Fibroblast of mammary gland (primary cell): ENCODE measurements at regions not wholly inside any gene's neighbourhood (a gene's known extent, or its start where the extent isn't known, plus 50 kb on each side); places are given as distances from the start of the nearest gene placed in this dataset.

ENCODE experiments used
- DNase-seq: peaks from one replicate; pipeline ENCODE4 v3.0.0-alpha.2; 2010; ENCODE audit warnings: low read depth
- H3K4me3 ChIP-seq: 2 replicates; pipeline ENCODE4 v1.5.1; 2011; ENCODE audit warnings: low read depth, mild to moderate bottlenecking, low read length, moderate library complexity; ENCODE audit not compliant: control insufficient read depth
- TF ChIP-seq, protein P1 (sequence below): conservative IDR thresholded peaks from 2 replicates; pipeline ENCODE4 v1.5.1; 2011; ENCODE audit warnings: low read depth, low read length, inconsistent platforms; ENCODE audit not compliant: control insufficient read depth, insufficient read depth

DNA sequence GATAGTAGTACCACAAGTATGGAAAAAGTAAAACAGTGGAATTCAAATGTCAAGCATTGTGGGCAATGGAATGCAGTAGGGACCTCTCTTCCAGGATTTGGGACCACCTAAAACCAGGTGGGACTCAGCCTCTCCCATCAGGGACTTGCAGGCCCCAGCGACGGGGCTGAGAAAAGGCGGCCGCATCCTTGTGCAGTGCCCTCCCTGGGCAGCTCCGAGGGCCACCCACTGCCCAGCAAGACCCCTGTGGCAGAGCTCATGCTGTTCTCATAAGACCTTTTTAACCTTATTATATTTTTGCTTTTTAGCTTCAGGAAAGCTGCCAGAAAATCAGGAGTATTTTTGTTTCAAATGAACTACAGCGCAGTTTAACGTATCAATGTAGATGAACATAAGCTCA, 142.6 kb upstream of the RPS6KA2 start:
- no peak for DNase-seq
- no peak overlapping the region for H3K4me3 ChIP-seq
- TF ChIP-seq, protein P1, sequence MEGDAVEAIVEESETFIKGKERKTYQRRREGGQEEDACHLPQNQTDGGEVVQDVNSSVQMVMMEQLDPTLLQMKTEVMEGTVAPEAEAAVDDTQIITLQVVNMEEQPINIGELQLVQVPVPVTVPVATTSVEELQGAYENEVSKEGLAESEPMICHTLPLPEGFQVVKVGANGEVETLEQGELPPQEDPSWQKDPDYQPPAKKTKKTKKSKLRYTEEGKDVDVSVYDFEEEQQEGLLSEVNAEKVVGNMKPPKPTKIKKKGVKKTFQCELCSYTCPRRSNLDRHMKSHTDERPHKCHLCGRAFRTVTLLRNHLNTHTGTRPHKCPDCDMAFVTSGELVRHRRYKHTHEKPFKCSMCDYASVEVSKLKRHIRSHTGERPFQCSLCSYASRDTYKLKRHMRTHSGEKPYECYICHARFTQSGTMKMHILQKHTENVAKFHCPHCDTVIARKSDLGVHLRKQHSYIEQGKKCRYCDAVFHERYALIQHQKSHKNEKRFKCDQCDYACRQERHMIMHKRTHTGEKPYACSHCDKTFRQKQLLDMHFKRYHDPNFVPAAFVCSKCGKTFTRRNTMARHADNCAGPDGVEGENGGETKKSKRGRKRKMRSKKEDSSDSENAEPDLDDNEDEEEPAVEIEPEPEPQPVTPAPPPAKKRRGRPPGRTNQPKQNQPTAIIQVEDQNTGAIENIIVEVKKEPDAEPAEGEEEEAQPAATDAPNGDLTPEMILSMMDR = no peak

DNA sequence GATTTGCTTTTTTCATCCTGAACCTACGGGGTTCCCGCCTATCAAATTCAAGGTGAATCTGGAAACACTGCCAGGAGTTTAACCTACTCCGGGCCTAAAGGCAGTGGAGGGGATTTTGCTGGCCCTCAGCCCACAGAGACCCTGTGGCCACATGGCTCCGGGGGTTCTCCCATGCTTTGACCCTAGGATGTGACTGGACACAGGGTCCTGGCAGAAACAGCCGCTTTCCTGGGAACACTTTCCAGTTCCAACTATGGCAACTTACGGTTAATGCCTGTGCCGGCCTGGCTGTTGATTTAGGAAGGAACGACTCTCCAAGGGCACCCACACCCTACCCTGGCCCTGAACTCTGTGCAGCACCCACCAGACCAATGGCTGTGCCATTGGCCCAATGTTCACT, 141.7 kb upstream of the RPS6KA2 start:
- TF ChIP-seq, protein P1 = no peak
- H3K4me3 ChIP-seq = no peak overlapping the region
- DNase-seq = no peak

DNA sequence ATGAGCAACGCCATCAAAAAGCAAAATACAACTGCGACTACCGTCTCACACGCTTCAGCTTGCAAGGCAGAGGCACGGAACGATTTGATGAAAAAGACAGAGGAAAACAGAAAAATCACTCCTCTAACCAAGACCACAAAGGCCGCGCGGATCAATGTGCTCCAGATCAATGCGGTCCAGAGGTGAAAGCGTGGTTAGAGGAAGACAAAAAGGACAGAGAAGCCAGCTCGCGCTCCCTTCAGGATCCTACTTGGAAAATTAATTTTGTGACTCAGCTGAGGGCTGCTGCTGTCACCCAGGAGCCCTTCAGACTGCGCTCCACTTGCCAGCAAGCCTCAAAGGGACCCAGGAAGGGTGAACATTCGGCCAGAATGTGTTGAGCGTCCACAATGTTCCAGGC, 140.2 kb upstream of the RPS6KA2 start:
- no peak for DNase-seq
- TF ChIP-seq, protein P1 = no peak
- no peak overlapping the region for H3K4me3 ChIP-seq

DNA sequence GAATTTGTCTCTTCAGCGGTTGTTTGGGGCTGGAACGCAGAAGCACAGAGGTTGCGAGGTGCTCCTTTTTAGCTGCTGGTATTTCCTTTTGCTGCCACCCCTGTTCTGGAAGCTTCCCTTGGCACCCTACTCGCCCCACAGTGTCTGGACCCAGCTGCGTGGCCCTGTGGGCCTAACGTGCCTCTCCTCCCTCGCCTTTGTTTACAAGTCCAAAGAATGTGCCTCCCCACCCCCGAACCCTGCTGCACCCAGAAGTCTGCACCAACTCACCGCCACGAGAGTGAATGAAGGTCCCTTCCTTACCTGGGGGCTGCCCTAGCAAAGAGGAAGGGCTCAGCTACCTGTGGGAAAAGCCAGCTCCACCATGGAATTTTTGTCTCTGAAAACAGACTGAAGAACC, 139.7 kb upstream of the RPS6KA2 start:
- TF ChIP-seq, protein P1 = no peak
- H3K4me3 ChIP-seq = no peak overlapping the region
- DNase-seq = no peak

DNA sequence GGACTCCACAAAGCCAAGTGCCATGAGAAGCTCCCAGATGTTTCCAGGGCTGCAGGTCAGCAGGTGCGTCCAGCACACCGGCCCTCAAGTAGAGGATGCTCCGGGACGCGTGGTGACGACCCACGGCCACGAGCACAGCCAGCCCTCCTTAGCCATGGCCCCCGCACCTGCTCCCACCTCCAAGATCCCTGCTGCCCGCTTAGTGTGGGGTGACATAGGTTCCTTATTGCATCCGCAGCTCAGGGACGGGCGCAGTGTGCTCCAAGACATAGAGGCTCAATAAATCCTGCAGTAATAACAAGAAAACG, 138.1 kb upstream of the RPS6KA2 start:
- H3K4me3 ChIP-seq = no peak overlapping the region
- DNase-seq = no peak
- TF ChIP-seq, protein P1 = no peak

DNA sequence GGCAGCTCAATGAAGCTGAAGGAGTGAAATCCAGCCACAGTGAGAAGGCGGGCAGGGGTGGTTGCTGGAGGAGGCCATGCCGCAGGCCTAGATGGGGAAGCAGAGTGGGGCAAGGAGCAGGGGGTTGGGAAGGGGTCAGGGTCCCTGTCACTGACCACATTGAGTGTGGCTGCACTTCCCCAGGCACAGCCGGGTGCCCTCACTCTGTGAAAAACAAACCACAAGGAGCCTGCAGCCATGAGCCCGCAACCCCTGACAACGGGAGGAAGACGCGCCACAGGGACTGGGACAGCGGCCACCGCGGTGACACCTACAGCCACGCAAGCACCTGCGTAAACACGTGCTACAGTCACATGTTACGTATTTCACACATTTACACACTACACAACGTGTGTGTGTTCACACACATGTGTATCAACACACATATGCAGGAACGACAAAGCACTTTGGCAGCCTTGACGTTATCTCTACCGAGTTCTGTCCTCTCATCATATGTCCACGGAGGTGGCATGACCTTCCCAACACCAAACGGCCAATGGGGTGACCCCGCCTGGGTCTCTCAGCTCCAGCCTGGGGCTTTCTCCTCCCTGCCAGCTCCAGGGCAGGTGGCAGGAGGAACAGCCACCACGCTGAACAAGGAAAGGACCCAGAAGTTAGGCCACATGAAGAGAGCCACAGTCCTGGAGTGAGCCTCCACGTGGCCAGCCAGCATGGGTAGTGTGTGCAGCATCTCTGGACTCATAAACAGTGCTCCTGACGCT, 137.6 kb upstream of the RPS6KA2 start:
- TF ChIP-seq, protein P1 = no peak
- no peak overlapping the region for H3K4me3 ChIP-seq
- DNase-seq = no peak

DNA sequence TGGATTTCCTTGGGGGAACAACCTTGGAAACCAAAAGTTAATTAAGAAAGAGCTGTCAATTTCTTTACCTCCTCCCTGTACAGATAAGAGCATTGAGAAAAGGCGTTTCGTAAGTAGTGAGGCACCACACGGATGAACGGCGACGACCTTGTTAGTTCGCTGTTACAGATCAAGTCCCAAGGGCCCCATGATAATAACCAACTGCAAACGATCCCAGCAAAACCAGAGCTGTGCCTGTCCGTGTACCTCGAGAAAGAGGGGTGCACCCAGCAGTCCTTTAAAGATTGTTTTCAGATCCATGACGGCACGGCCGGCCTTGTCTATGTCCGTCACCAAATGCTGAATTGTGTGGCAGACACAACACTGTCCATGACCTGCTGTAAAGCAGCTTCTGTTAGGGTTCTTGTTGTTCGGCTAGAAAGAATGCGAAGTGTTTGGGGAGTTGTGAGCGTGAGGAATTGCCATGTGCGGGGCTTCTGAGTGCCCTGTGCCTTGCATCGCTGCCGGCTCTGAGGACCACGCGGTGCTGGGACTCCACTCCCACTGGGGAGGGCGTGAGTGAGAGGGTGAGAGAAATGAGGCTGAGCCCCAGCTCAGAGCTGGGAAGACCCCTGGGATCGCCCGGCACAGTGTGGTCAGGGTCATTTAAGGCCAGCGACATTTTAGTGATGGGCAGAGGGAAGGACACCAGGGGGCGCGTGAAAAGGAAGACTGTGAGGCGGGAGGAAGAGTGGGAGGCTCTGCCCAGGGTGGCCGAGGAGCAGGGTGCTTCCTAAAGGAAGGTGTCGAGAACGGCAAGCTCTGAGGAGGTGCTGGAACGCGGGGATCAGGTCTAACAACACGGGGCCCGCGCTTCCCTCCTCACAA, 136.8 kb upstream of the RPS6KA2 start:
- DNase-seq = no peak
- H3K4me3 ChIP-seq = no peak overlapping the region
- TF ChIP-seq, protein P1 = no peak
